Psoas muscle (tissue), 7 donors: ENCODE measurements at regions not wholly inside any gene's neighbourhood (a gene's known extent, or its start where the extent isn't known, plus 50 kb on each side); places are given as distances from the start of the nearest gene placed in this dataset.
A peak's percentile ranks its signal among the peaks of the same experiment; 100 is the strongest.

Experiments
- ATAC-seq, 4 donors: fragments of 200-7000 bp; cut with Tn5 transposase; one replicate each; pipeline ENCODE4 v1.9.1; 2020; ENCODE audit warnings: moderate library complexity in 3 of 4, mild to moderate bottlenecking in 2 of 4
- DNase-seq, 2 donors: peaks; one replicate each; pipeline ENCODE4 v3.0.0-alpha.2; 2020
- H3K27ac ChIP-seq: fragments of 200-600 bp; one replicate; pipeline ENCODE4 v1.8.0; 2022
- H3K27me3 ChIP-seq, 3 donors: fragments of 200-600 bp in 1 of 3; one replicate each; pipeline versions ENCODE4 v1.6.1 to v1.8.0; 2013 to 2022; ENCODE audit warnings: low read length in 2 of 3, mild to moderate bottlenecking in 2 of 3, moderate library complexity in 1 of 3; ENCODE audit not compliant: insufficient read depth in 3 of 3
- H3K36me3 ChIP-seq, 2 donors: fragments of 200-600 bp in 1 of 2; one replicate each; pipeline versions ENCODE4 v1.6.1 to v1.8.0; 2013 to 2022; ENCODE audit warnings: low read depth in 1 of 2, mild to moderate bottlenecking in 1 of 2, moderate library complexity in 1 of 2; ENCODE audit not compliant: insufficient read depth in 1 of 2
- H3K4me1 ChIP-seq: fragments of 200-600 bp; one replicate; pipeline ENCODE4 v1.8.0; 2022
- H3K4me3 ChIP-seq: fragments of 200-600 bp; one replicate; pipeline ENCODE4 v1.8.0; 2022; ENCODE audit warnings: mild to moderate bottlenecking
- H3K9me3 ChIP-seq: fragments of 200-600 bp; one replicate; pipeline ENCODE4 v1.8.0; 2022
- CTCF ChIP-seq: fragments of 200-600 bp; IDR thresholded peaks from one replicate; pipeline ENCODE4 v1.8.0; 2022; ENCODE audit warnings: antibody characterized with exemption
- WGBS, 3 donors: extraction: QIAGEN DNeasy Blood & Tissue Kit; methylation state at CpG; one replicate each; pipeline versions ENCODE4 v1.1.6 to v1.1.7; 2013; 5-methylcytosine and 5-hydroxymethylcytosine counted together
- intact Hi-C, 2 donors: fragments of 100-400 bp; cut with DNase I; formaldehyde crosslinking; loops; one replicate each; pipeline versions ENCODE4 v1.11.0 to v1.14.2; 2022
- donor health status: healthy with polysubstance abuse.
- donor health status: DM: no; HTN: no; CAD: no; lungs with moderate emphysema.
- donor health status: Bipolar disorder and iron deficiency.
- donor health status: healthy.
- donor health status: DM: yes; HTN: yes; CAD: no.
- donor health status: DM: no; HTN: no; CAD: no.
- donor health status: DM: yes; HTN: yes; CAD: no.

- Histone ChIP-seq H3K4me3 (no peak overlapping the region), H3K9me3 (no peaks in the 10 kb centered on the region), H3K27ac (no peak overlapping the region), H3K4me1 (no peaks in the 10 kb centered on the region), H3K27me3 (no peaks in the 10 kb centered on the region), H3K36me3 (no peaks in the 10 kb centered on the region)
- intact Hi-C loops, result no loop called here
- DNase-seq, result no peak
- TF ChIP-seq CTCF, result no peak
- 63 to 79% (median 72%) methylated on average over 1 of the region's 1 CpG for WGBS, 3 donors
- no peak for ATAC-seq
These were observed 291.3 kb downstream of the OGFRL1 start for GRCh38 chr6:71579902-71580301.

GRCh38 chr6:71582820-71583219, 294.2 kb downstream of the OGFRL1 start:
- no peak overlapping the region for H3K27ac ChIP-seq
- TF ChIP-seq CTCF, result no peak
- H3K4me3 ChIP-seq, result no peak overlapping the region
- ATAC-seq (no peak), DNase-seq (no peak)
- no peaks in the 10 kb centered on the region for H3K27me3 ChIP-seq
- 44 to 59% (median 57%) methylated on average over 1 of the region's 1 CpG for WGBS, 3 donors
- H3K4me1 ChIP-seq, result no peaks in the 10 kb centered on the region
- intact Hi-C loops, result no loop called here
- no peaks in the 10 kb centered on the region for H3K36me3 ChIP-seq
- H3K9me3 ChIP-seq, result no peaks in the 10 kb centered on the region

- no peak overlapping the region for H3K27ac ChIP-seq
- H3K36me3 ChIP-seq, result no peaks in the 10 kb centered on the region
- ATAC-seq (no peak), DNase-seq (peak in 1 of 2 donors; percentile 15)
- intact Hi-C loops, result no loop called here
- whole genome bisulfite sequencing, 3 donors, result 97 to 99% (median 97%) methylated on average over 44 of the region's 44 CpGs
- no peaks in the 10 kb centered on the region for H3K27me3 ChIP-seq
- no peak overlapping the region for H3K4me3 ChIP-seq
- H3K4me1 ChIP-seq, result no peaks in the 10 kb centered on the region
- no peak for TF ChIP-seq CTCF
- H3K9me3 ChIP-seq, result no peaks in the 10 kb centered on the region
These were observed 296.3 kb downstream of the OGFRL1 start for GRCh38 chr6:71584712-71585436.

DNA sequence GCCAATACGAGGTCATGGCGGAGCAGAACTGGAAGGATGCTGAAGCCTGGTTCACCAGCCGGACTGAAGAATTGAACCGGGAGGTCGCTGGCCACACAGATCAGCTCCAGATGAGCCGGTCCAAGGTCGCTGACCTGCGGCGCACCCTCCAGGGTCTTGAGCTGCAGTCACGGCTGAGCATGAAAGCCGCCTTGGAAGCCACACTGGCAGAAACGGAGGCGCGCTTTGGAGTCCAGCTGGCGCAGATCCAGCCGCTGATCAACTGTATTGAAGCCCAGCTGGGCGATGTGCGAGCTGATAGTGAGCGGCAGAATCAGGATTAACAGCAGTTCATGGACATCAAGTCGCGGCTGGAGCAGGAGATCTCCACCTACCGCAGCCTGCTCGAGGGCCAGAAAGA, 296.9 kb downstream of the OGFRL1 start:
- no peak overlapping the region for H3K4me3 ChIP-seq
- no peaks in the 10 kb centered on the region for H3K9me3 ChIP-seq
- no peaks in the 10 kb centered on the region for H3K4me1 ChIP-seq
- no peak for ATAC-seq
- no peaks in the 10 kb centered on the region for H3K27me3 ChIP-seq
- no peak overlapping the region for H3K27ac ChIP-seq
- WGBS, 3 donors, result 91 to 96% (median 95%) methylated on average over 23 of the region's 23 CpGs
- no peak for TF ChIP-seq CTCF
- H3K36me3 ChIP-seq, result no peaks in the 10 kb centered on the region
- intact Hi-C loops, result no loop called here
- peak in 1 of 2 donors; percentile 49 for DNase-seq

- no peak overlapping the region for H3K4me3 ChIP-seq
- no peak overlapping the region for H3K27ac ChIP-seq
- no peak for DNase-seq
- H3K9me3 ChIP-seq, result no peaks in the 10 kb centered on the region
- no peak for ATAC-seq
- no peaks in the 10 kb centered on the region for H3K36me3 ChIP-seq
- no peaks in the 10 kb centered on the region for H3K27me3 ChIP-seq
- 22 to 28% (median 26%) methylated on average over 28 of the region's 28 CpGs for WGBS, 3 donors
- intact Hi-C loops, result no loop called here
- H3K4me1 ChIP-seq, result no peaks in the 10 kb centered on the region
- no peak for TF ChIP-seq CTCF
These were observed 297.9 kb upstream of the RIMS1 start for GRCh38 chr6:71588490-71588889.
